ENCODE measurements at regions not wholly inside any gene's neighbourhood (a gene's known extent, or its start where the extent isn't known, plus 50 kb on each side); places are given as distances from the start of the nearest gene placed in this dataset.

DNA sequence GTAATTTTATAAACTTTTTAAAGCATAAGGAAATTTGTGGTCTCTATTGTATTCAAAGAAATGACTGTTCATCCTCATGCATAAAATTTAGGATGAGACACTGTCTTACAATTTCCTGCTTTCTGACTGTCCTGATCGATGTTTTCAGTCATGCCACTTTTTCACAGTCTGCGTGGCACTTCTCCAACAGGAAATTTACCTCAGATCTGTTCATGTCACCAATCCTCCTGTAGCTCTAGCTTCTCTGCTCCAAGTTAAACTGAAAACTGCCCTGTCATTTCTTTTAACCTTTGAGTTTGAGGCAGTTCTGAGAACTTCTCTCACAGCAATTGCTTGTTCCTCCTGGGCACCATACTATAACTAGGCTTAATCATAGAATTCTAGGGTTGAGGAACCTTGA lies 455.1 kb downstream of the EFNA5 start:
- TF ChIP-seq EZH2phosphoT487 (IDR thresholded peaks at IDR 0.05; ENCODE audit: borderline replicate concordance) (no peak), POLR2A (IDR thresholded peaks at IDR 0.05; ENCODE audit: borderline replicate concordance, extremely low read depth, insufficient read depth, insufficient read length) (no peak), EGR1 (IDR thresholded peaks at IDR 0.05; ENCODE audit: low read depth) (no peak), EZH2 (IDR thresholded peaks at IDR 0.05) (no peak), CBX3 (IDR thresholded peaks at IDR 0.05; ENCODE audit: low read depth) (no peak), POLR2AphosphoS5 (IDR thresholded peaks at IDR 0.05; ENCODE audit: low read depth, low read length) (no peak), SP1 (IDR thresholded peaks at IDR 0.05; ENCODE audit: low read depth) (no peak), RAD21 (IDR thresholded peaks at IDR 0.05; ENCODE audit: low read depth) (no peak), FOSL1 (IDR thresholded peaks at IDR 0.05; ENCODE audit: low read depth) (no peak), SIN3A (IDR thresholded peaks at IDR 0.05; ENCODE audit: low read depth) (no peak)
- TF ChIP-seq, protein P1, sequence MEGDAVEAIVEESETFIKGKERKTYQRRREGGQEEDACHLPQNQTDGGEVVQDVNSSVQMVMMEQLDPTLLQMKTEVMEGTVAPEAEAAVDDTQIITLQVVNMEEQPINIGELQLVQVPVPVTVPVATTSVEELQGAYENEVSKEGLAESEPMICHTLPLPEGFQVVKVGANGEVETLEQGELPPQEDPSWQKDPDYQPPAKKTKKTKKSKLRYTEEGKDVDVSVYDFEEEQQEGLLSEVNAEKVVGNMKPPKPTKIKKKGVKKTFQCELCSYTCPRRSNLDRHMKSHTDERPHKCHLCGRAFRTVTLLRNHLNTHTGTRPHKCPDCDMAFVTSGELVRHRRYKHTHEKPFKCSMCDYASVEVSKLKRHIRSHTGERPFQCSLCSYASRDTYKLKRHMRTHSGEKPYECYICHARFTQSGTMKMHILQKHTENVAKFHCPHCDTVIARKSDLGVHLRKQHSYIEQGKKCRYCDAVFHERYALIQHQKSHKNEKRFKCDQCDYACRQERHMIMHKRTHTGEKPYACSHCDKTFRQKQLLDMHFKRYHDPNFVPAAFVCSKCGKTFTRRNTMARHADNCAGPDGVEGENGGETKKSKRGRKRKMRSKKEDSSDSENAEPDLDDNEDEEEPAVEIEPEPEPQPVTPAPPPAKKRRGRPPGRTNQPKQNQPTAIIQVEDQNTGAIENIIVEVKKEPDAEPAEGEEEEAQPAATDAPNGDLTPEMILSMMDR (IDR thresholded peaks at IDR 0.05 in 2 of 3, conservative IDR thresholded peaks at IDR 0.05 in 1 of 3; ENCODE audit: borderline replicate concordance in 1 of 3, insufficient read depth in 1 of 3, low read depth in 2 of 3, low read length in 2 of 3), result no peak
- TF ChIP-seq, protein P2, sequence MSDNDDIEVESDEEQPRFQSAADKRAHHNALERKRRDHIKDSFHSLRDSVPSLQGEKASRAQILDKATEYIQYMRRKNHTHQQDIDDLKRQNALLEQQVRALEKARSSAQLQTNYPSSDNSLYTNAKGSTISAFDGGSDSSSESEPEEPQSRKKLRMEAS (IDR thresholded peaks at IDR 0.05), result no peak
- TF ChIP-seq, protein P3, sequence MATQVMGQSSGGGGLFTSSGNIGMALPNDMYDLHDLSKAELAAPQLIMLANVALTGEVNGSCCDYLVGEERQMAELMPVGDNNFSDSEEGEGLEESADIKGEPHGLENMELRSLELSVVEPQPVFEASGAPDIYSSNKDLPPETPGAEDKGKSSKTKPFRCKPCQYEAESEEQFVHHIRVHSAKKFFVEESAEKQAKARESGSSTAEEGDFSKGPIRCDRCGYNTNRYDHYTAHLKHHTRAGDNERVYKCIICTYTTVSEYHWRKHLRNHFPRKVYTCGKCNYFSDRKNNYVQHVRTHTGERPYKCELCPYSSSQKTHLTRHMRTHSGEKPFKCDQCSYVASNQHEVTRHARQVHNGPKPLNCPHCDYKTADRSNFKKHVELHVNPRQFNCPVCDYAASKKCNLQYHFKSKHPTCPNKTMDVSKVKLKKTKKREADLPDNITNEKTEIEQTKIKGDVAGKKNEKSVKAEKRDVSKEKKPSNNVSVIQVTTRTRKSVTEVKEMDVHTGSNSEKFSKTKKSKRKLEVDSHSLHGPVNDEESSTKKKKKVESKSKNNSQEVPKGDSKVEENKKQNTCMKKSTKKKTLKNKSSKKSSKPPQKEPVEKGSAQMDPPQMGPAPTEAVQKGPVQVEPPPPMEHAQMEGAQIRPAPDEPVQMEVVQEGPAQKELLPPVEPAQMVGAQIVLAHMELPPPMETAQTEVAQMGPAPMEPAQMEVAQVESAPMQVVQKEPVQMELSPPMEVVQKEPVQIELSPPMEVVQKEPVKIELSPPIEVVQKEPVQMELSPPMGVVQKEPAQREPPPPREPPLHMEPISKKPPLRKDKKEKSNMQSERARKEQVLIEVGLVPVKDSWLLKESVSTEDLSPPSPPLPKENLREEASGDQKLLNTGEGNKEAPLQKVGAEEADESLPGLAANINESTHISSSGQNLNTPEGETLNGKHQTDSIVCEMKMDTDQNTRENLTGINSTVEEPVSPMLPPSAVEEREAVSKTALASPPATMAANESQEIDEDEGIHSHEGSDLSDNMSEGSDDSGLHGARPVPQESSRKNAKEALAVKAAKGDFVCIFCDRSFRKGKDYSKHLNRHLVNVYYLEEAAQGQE (IDR thresholded peaks at IDR 0.05; ENCODE audit: low read depth), result no peak
- TF ChIP-seq, protein P4, sequence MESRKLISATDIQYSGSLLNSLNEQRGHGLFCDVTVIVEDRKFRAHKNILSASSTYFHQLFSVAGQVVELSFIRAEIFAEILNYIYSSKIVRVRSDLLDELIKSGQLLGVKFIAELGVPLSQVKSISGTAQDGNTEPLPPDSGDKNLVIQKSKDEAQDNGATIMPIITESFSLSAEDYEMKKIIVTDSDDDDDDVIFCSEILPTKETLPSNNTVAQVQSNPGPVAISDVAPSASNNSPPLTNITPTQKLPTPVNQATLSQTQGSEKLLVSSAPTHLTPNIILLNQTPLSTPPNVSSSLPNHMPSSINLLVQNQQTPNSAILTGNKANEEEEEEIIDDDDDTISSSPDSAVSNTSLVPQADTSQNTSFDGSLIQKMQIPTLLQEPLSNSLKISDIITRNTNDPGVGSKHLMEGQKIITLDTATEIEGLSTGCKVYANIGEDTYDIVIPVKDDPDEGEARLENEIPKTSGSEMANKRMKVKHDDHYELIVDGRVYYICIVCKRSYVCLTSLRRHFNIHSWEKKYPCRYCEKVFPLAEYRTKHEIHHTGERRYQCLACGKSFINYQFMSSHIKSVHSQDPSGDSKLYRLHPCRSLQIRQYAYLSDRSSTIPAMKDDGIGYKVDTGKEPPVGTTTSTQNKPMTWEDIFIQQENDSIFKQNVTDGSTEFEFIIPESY (IDR thresholded peaks at IDR 0.05; ENCODE audit: extremely low read depth, insufficient replicate concordance, low read length), result no peak

All from HCT116 (cell line).